ENCODE measurements at regions not wholly inside any gene's neighbourhood (a gene's known extent, or its start where the extent isn't known, plus 50 kb on each side); places are given as distances from the start of the nearest gene placed in this dataset.

DNA sequence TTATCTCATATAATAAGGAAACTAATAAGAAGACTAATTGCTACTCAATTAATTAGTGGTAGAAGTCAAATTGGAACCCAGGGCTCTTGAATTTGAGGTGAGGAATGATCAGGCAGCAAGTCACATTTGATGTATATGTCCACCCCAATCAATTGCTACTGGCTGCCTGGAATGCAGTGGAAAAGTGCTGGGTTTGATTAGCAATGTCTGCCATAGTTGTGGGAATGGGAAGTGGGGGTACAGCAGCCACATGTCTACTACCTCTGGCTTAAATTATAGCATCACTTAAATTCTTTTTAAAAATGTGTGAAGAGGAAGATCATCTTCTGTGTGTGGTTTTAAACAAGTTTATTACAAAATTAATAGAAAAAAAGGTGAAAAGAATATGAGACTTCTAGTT is 50.8 kb upstream of the NAV2 start:
- Histone ChIP-seq H3K27me3 (ENCODE audit: insufficient read depth) (no peaks in the 10 kb centered on the region), H3K27ac (ENCODE audit: low read depth) (no peak overlapping the region), H3K4me2 (no peak overlapping the region), H2AFZ (no peak overlapping the region), H3K79me2 (replicated peaks; ENCODE audit: insufficient read depth) (no peaks in the 10 kb centered on the region), H3K9me2 (ENCODE audit: insufficient read depth) (no peaks in the 10 kb centered on the region), H3F3A (replicated peaks; ENCODE audit: low read depth) (no peaks in the 10 kb centered on the region), H4K20me1 (replicated peaks; ENCODE audit: insufficient read depth) (no peaks in the 10 kb centered on the region), H3K36me3 (ENCODE audit: insufficient read depth) (no peaks in the 10 kb centered on the region), H3K4me3 (no peak overlapping the region), H3K4me1 (ENCODE audit: insufficient read depth) (peaks cover 4% of the 10 kb centered on the region; the same call in 1 of the 2 replicates)
- DNase-seq (ENCODE audit: low spot score) (no peak), ATAC-seq (no peak)
- peaks cover 4% of the 10 kb centered on the region; the same call in 2 of the 3 replicates for H3K9me3 Mint-ChIP-seq
- no peak overlapping the region for H3K27ac Mint-ChIP-seq
- no peak overlapping the region for H3K4me3 Mint-ChIP-seq
- no peaks in the 10 kb centered on the region for H3K27me3 Mint-ChIP-seq (ENCODE audit: insufficient read depth, low read depth, poor library complexity)
- no peak for TF ChIP-seq NANOG (IDR thresholded peaks at IDR 0.05; ENCODE audit: borderline replicate concordance)
- TF ChIP-seq, protein P1, sequence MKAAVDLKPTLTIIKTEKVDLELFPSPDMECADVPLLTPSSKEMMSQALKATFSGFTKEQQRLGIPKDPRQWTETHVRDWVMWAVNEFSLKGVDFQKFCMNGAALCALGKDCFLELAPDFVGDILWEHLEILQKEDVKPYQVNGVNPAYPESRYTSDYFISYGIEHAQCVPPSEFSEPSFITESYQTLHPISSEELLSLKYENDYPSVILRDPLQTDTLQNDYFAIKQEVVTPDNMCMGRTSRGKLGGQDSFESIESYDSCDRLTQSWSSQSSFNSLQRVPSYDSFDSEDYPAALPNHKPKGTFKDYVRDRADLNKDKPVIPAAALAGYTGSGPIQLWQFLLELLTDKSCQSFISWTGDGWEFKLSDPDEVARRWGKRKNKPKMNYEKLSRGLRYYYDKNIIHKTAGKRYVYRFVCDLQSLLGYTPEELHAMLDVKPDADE (IDR thresholded peaks at IDR 0.05) = no peak
- no peak for TF ChIP-seq EZH2phosphoT487 (IDR thresholded peaks at IDR 0.05; ENCODE audit: unreplicated experiment)
- no peak for TF ChIP-seq ZNF114 (CRISPR knock-in tag; IDR thresholded peaks at IDR 0.05)
- TF ChIP-seq STAT1 (IDR thresholded peaks at IDR 0.05; ENCODE audit: unreplicated experiment) = no peak
- no peak for TF ChIP-seq CREB1 (CRISPR knock-in tag; IDR thresholded peaks at IDR 0.05; ENCODE audit: low read depth)
- H3K4me1 Mint-ChIP-seq = peaks cover 5% of the 10 kb centered on the region
- H3K36me3 Mint-ChIP-seq (ENCODE audit: low read depth) = no peaks in the 10 kb centered on the region

DNA sequence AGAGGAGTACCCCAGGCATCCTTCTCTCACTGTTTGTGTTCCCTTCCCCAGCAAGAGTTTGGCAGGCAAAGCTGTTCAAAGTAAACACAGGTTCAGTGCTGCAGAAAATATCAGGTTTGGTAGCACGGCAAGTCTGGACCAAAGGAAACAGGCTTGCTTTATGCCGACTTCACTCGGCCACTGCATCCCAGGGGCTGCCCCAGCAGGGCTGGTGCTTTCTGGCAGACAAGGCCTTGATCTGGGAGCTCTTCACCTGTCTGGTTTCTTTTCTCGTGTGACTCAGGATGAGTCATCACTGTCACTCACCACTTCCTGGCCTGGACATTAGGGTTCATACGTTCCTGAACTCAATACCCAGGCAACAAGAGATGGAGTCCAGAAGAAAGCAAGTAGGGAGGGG is 52.6 kb upstream of the NAV2 start:
- Histone ChIP-seq H4K20me1 (replicated peaks; ENCODE audit: insufficient read depth) (no peaks in the 10 kb centered on the region), H3K27me3 (ENCODE audit: insufficient read depth) (no peaks in the 10 kb centered on the region), H3K36me3 (ENCODE audit: insufficient read depth) (no peaks in the 10 kb centered on the region), H3K79me2 (replicated peaks; ENCODE audit: insufficient read depth) (no peaks in the 10 kb centered on the region), H3K4me3 (no peak overlapping the region), H3K4me1 (ENCODE audit: insufficient read depth) (peaks cover 2% of the 10 kb centered on the region; the same call in 1 of the 2 replicates), H3K4me2 (no peak overlapping the region), H3F3A (replicated peaks; ENCODE audit: low read depth) (no peaks in the 10 kb centered on the region), H3K27ac (ENCODE audit: low read depth) (no peak overlapping the region), H3K9me2 (ENCODE audit: insufficient read depth) (no peaks in the 10 kb centered on the region), H2AFZ (no peak overlapping the region)
- H3K27ac Mint-ChIP-seq = no peak overlapping the region
- no peaks in the 10 kb centered on the region for H3K36me3 Mint-ChIP-seq (ENCODE audit: low read depth)
- peaks cover 4% of the 10 kb centered on the region; the same call in 2 of the 3 replicates for H3K9me3 Mint-ChIP-seq
- TF ChIP-seq EZH2 (IDR thresholded peaks at IDR 0.05; ENCODE audit: low read depth, unreplicated experiment) (no peak), EZH2phosphoT487 (IDR thresholded peaks at IDR 0.05; ENCODE audit: unreplicated experiment) (no peak), JUNB (IDR thresholded peaks at IDR 0.05; ENCODE audit: unreplicated experiment) (no peak), POLR2AphosphoS5 (IDR thresholded peaks at IDR 0.05; ENCODE audit: low read depth) (no peak)
- TF ChIP-seq, protein P2, sequence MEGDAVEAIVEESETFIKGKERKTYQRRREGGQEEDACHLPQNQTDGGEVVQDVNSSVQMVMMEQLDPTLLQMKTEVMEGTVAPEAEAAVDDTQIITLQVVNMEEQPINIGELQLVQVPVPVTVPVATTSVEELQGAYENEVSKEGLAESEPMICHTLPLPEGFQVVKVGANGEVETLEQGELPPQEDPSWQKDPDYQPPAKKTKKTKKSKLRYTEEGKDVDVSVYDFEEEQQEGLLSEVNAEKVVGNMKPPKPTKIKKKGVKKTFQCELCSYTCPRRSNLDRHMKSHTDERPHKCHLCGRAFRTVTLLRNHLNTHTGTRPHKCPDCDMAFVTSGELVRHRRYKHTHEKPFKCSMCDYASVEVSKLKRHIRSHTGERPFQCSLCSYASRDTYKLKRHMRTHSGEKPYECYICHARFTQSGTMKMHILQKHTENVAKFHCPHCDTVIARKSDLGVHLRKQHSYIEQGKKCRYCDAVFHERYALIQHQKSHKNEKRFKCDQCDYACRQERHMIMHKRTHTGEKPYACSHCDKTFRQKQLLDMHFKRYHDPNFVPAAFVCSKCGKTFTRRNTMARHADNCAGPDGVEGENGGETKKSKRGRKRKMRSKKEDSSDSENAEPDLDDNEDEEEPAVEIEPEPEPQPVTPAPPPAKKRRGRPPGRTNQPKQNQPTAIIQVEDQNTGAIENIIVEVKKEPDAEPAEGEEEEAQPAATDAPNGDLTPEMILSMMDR (conservative IDR thresholded peaks at IDR 0.05; ENCODE audit: low read depth in 2 of 2) = no peak
- no peak for ATAC-seq
- no peak overlapping the region for H3K4me3 Mint-ChIP-seq
- no peak for DNase-seq (ENCODE audit: low spot score)
- H3K4me1 Mint-ChIP-seq = peaks cover 5% of the 10 kb centered on the region
- H3K27me3 Mint-ChIP-seq (ENCODE audit: insufficient read depth, low read depth, poor library complexity) = no peaks in the 10 kb centered on the region
